ENCODE measurements at regions not wholly inside any gene's neighbourhood (a gene's known extent, or its start where the extent isn't known, plus 50 kb on each side); places are given as distances from the start of the nearest gene placed in this dataset.
A peak's percentile ranks its signal among the peaks of the same experiment; 100 is the strongest.
"Not testable (repeated sequence)": the region's sequence is repeated elsewhere in the genome, so short reads cannot be mapped to it uniquely, and the experiment has no call there.

- DNase-seq (ENCODE audit: low spot score) (no peak), FAIRE-seq (no peak)
These were observed 280.5 kb downstream of the TLL1 start for GRCh38 chr4:166153548-166153947.

- DNase-seq (ENCODE audit: low spot score) (no peak), FAIRE-seq (no peak)
These were observed 289.3 kb downstream of the TLL1 start for GRCh38 chr4:166162327-166162726.

- DNase-seq (ENCODE audit: low spot score), result peak; percentile 57
- peak; percentile 72 for FAIRE-seq
These were observed 292.9 kb downstream of the TLL1 start for GRCh38 chr4:166165829-166166420.

- FAIRE-seq, result no peak
- no peak for DNase-seq (ENCODE audit: low spot score)
These were observed 296.1 kb downstream of the TLL1 start for GRCh38 chr4:166169111-166169510.

- no peak for FAIRE-seq
- no peak for DNase-seq (ENCODE audit: low spot score)
These were observed 299.6 kb downstream of the TLL1 start for GRCh38 chr4:166172619-166173018.

GRCh38 chr4:166174717-166175490 lies 301.9 kb downstream of the TLL1 start:
- no peak for DNase-seq (ENCODE audit: low spot score)
- no peak for FAIRE-seq

- FAIRE-seq (no peak), DNase-seq (ENCODE audit: low spot score) (no peak)
These were observed 309.1 kb downstream of the TLL1 start for GRCh38 chr4:166182145-166182544.

GRCh38 chr4:166195101-166195500 lies 322.1 kb downstream of the TLL1 start:
- FAIRE-seq (no peak), DNase-seq (ENCODE audit: low spot score) (no peak)

- no peak for FAIRE-seq
- no peak for DNase-seq (ENCODE audit: low spot score)
These were observed 324.1 kb downstream of the TLL1 start for GRCh38 chr4:166197166-166197565.

GRCh38 chr4:166198041-166198440 lies 325.0 kb downstream of the TLL1 start:
- FAIRE-seq (no peak), DNase-seq (ENCODE audit: low spot score) (no peak)

- FAIRE-seq (no peak), DNase-seq (ENCODE audit: low spot score) (no peak)
These were observed 325.7 kb downstream of the TLL1 start for GRCh38 chr4:166198516-166199310.

GRCh38 chr4:166202991-166203390 lies 330.0 kb downstream of the TLL1 start:
- FAIRE-seq (no peak), DNase-seq (ENCODE audit: low spot score) (no peak)

- not testable (repeated sequence) for DNase-seq (ENCODE audit: low spot score); FAIRE-seq
These were observed 339.3 kb downstream of the TLL1 start for GRCh38 chr4:166212326-166212725.

GRCh38 chr4:166222271-166222670 lies 349.2 kb downstream of the TLL1 start:
- FAIRE-seq, result no peak
- DNase-seq (ENCODE audit: low spot score), result no peak

- FAIRE-seq, result no peak
- DNase-seq (ENCODE audit: low spot score), result no peak
These were observed 355.1 kb downstream of the TLL1 start for GRCh38 chr4:166228112-166228511.

GRCh38 chr4:166229799-166230198 lies 356.8 kb downstream of the TLL1 start:
- FAIRE-seq (no peak), DNase-seq (ENCODE audit: low spot score) (no peak)

- no peak for FAIRE-seq
- no peak for DNase-seq (ENCODE audit: low spot score)
These were observed 357.8 kb downstream of the TLL1 start for GRCh38 chr4:166230841-166231240.

GRCh38 chr4:166239354-166239753 lies 366.3 kb downstream of the TLL1 start:
- FAIRE-seq, result no peak
- DNase-seq (ENCODE audit: low spot score), result no peak

GRCh38 chr4:166252487-166253402 lies 379.7 kb downstream of the TLL1 start:
- FAIRE-seq, result no peak
- no peak for DNase-seq (ENCODE audit: low spot score)

GRCh38 chr4:166257276-166257675 lies 384.2 kb downstream of the TLL1 start:
- FAIRE-seq, result no peak
- DNase-seq (ENCODE audit: low spot score), result no peak

GRCh38 chr4:166257891-166258290 lies 384.9 kb downstream of the TLL1 start:
- FAIRE-seq (no peak), DNase-seq (ENCODE audit: low spot score) (no peak)
